HAP-1 (cell line): ENCODE measurements at regions not wholly inside any gene's neighbourhood (a gene's known extent, or its start where the extent isn't known, plus 50 kb on each side); places are given as distances from the start of the nearest gene placed in this dataset.
A peak's percentile ranks its signal among the peaks of the same experiment; 100 is the strongest.

Source experiments
- DNase-seq, 2 experiments: peaks; one replicate each; pipeline ENCODE4 v3.0.0-alpha.2; 2016 to 2020; ENCODE audit warnings: low spot score in 2 of 2
- H3K27me3 ChIP-seq: fragments of 250-450 bp; sonication (Bioruptor Pico); 2 replicates; pipeline ENCODE4 v1.5.1; 2020; ENCODE audit warnings: low read depth, mild to moderate bottlenecking, moderate library complexity
- H3K36me3 ChIP-seq: fragments of 250-450 bp; sonication (Bioruptor Pico); replicated peaks from 2 replicates; pipeline ENCODE4 v1.5.1; 2020; ENCODE audit warnings: mild to moderate bottlenecking
- H3K4me1 ChIP-seq: fragments of 250-450 bp; sonication (Bioruptor Pico); 2 replicates; pipeline ENCODE4 v1.5.1; 2020; ENCODE audit warnings: mild to moderate bottlenecking
- H3K4me3 ChIP-seq: fragments of 250-450 bp; sonication (Bioruptor Pico); 2 replicates; pipeline ENCODE4 v1.5.1; 2020; ENCODE audit warnings: mild to moderate bottlenecking, moderate library complexity
- H3K9me3 ChIP-seq: fragments of 250-450 bp; sonication (Bioruptor Pico); 2 replicates; pipeline ENCODE4 v1.5.1; 2020; ENCODE audit warnings: mild to moderate bottlenecking, moderate library complexity
- in situ Hi-C: fragments of 300-500 bp; cut with MboI; formaldehyde crosslinking; loops from 3 replicates; pipeline ENCODE4 v1.14.3; 2020; ENCODE audit warnings: low sequenced_read_pairs, inconsistent platforms, mixed read lengths

DNA sequence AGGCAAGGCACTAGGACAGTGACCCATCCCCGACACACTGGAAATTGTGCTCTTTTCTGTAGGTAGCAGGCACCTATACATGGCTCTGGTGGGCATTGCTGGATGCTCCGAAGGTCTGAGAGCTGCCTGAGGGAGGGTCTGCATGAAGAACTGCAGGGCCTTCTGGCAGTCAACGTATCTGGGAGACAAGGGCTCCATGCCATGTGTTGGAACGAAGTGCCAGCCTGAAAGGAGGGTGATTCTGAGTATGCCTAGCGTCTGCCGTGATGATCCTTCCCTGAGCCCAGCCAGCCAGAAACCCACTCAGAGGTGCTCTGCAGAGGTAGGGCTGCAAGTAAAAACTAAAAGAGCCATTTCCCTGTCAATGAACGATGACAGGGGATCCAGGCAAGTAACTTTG, 453.2 kb downstream of the MED10 start:
- Histone ChIP-seq H3K4me1 (no peaks in the 10 kb centered on the region), H3K36me3 (no peaks in the 10 kb centered on the region), H3K4me3 (no peak overlapping the region), H3K27me3 (no peaks in the 10 kb centered on the region), H3K9me3 (no peaks in the 10 kb centered on the region)
- in situ Hi-C loops = no loop called here
- DNase-seq = no peak

DNA sequence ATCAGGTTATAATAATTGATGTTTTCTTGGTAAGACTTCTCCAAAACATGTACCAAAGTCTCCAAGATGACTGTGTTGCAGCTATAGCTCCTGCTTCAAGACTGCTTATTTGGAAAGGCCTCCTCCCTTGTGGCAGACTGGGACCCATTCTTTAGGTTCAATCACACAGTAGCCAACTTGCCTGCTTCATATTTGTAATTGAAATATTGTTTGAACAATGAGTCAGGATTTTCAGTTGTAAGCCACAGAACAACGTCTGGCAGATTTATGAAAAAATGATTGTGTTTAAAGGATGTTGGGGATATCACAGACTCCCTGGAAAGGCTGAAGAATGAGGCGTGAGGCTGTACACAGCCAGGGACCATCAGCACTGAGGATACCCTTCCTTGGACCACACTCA, 458.9 kb downstream of the MED10 start:
- no peaks in the 10 kb centered on the region for H3K4me1 ChIP-seq
- DNase-seq = no peak
- in situ Hi-C loops = no loop called here
- no peaks in the 10 kb centered on the region for H3K9me3 ChIP-seq
- no peaks in the 10 kb centered on the region for H3K27me3 ChIP-seq
- H3K36me3 ChIP-seq = no peaks in the 10 kb centered on the region
- no peak overlapping the region for H3K4me3 ChIP-seq

DNA sequence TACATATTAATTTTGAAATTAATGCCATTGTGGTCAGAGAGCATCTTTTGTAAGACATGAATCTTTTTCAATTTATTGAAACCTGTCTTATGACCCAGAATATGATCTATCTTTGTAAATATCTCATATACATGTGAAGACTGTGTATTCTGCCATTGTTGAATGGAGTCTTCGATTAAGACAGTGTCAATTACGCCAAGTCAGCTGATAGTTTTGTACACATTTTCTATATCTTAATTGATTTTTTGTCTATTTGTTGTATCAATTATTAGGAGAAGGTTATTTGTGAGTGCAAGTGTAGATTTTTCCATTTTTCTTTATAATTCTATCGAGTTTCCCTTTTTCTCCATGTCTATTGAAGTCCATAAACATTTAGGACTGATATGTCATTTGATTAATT, 471.6 kb downstream of the MED10 start:
- DNase-seq = no peak
- no peaks in the 10 kb centered on the region for H3K4me1 ChIP-seq
- H3K36me3 ChIP-seq = no peaks in the 10 kb centered on the region
- H3K27me3 ChIP-seq = no peaks in the 10 kb centered on the region
- no peaks in the 10 kb centered on the region for H3K9me3 ChIP-seq
- in situ Hi-C loops = no loop called here
- H3K4me3 ChIP-seq = no peak overlapping the region

DNA sequence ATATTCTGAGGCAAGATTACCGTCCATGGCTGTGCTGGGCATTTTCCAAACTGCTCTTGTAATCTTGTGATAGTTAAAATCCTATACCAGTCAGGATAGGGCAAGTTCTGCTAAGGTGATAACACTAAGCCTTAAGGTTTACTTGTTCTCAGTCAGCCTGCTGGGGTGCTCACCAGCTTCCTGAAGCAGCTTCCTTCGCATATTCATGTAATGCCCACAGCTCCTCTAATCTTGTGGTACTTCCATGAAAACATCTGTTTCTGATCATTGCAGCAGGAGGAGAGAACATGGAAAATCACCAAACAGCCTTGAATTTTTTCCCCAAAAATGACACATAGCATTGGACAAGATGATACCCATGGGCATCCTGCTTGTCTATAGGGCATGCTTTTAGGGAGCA, 473.2 kb downstream of the MED10 start:
- no peak for DNase-seq
- Histone ChIP-seq H3K27me3 (no peaks in the 10 kb centered on the region), H3K4me1 (no peaks in the 10 kb centered on the region), H3K4me3 (no peak overlapping the region), H3K36me3 (no peaks in the 10 kb centered on the region), H3K9me3 (no peaks in the 10 kb centered on the region)
- in situ Hi-C loops = no loop called here

DNA sequence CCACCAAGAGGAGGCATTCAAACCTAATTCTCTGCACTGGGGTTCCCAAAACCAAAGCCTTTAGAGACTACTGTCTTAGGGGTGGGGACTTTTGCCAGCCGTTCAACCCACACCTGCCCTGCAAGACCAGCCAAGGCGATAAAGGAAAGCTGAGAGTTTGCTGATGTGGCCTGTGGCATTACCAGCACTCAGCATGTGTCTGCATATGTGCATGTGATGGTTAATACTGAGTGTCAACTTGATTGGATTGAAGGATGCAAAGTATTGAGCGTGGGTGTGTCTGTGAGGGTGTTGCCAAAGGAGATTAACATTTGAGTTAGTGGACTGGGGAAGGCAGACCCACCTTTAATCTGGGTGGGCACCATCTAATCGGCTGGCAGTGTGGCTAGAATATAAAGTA, 474.2 kb downstream of the MED10 start:
- no peak overlapping the region for H3K4me3 ChIP-seq
- no peak for DNase-seq
- H3K27me3 ChIP-seq = no peaks in the 10 kb centered on the region
- no peaks in the 10 kb centered on the region for H3K9me3 ChIP-seq
- in situ Hi-C loops = no loop called here
- H3K4me1 ChIP-seq = no peaks in the 10 kb centered on the region
- no peaks in the 10 kb centered on the region for H3K36me3 ChIP-seq

DNA sequence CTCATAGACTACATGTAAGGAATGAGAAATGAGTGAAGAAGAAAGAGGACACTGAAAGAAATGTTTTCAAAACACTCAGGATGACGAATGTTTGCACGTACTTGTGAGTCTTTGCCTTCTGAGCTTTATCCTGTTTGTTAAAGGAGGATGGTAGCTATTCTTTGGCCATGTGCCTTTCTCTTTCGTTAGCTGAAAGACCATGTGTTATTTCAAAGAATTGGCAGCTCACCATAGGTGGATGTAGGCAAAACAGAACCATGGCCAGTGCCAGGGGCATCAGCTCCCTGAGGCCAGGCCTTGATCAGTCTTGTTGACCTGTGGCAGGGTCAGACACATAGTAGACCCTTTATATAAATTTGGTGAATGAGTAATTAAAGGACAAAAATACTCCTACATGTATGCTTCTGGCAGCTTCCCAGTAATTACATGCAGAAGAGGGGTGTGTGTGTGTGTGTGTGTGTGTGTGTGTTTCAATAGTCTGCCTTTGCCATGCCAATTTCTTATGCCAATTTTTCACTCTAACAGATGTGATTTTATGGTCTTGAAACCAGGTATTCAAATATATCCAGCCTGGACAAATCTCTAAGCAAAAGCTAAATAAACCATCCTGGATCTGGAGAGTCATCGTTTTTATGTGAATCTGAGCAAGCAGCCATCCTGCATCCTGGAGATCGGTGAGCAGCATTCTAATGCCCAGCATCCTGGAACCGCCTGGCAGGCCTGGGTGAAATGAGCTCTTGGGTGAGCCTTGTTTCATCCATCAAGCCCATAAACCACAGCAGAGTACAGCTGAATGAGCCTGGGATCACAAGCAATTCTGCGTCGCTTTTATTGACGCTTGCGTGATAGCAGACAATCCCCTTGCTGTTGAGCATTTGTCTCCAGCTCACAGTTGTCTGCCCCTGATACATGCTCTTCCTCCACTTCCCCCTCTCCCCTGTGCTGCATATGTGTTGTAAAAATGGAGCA, 475.4 kb downstream of the MED10 start:
- Histone ChIP-seq H3K27me3 (no peaks in the 10 kb centered on the region), H3K4me1 (no peaks in the 10 kb centered on the region), H3K4me3 (no peak overlapping the region), H3K36me3 (no peaks in the 10 kb centered on the region), H3K9me3 (no peaks in the 10 kb centered on the region)
- no peak for DNase-seq
- in situ Hi-C loops = no loop called here

DNA sequence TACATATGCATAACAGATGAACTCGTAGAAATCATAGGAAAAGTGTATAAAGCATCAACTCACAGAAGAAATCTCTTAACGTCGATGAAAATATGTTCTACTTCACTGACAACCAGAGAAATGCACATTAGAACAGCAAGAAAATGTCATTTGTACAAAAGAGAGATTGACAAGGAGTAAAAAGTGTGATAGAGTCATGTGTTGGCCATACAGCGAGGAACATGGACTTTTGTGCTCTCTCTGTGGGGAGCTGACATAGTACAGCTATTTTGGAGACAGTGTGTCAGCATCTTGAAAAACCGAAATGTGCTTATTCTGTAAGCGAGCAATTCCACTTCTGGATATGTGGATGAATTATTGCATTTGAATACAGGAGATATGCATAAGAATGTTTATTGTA, 477.9 kb downstream of the ICE1 start:
- Histone ChIP-seq H3K27me3 (no peaks in the 10 kb centered on the region), H3K4me1 (no peaks in the 10 kb centered on the region), H3K9me3 (no peaks in the 10 kb centered on the region), H3K36me3 (no peaks in the 10 kb centered on the region), H3K4me3 (no peak overlapping the region)
- in situ Hi-C loops = no loop called here
- no peak for DNase-seq

DNA sequence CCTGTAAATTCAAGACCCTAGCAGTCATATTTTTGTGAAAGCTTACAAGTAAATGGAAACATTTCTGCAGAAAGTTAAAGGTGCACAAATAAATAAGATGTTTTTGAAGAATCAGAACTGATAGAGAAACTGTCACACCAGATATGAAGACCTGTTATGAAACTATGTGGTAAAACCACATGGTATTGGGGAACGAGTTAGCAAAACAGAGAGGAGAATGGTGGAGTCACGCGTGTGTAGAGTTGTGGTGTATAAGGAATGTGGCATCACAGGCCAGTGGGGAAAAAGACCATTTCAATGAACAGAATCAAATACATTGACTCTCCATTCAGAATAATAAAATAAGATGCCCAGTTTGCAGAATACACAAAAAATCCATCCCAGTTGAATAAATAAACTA, 477.2 kb downstream of the ICE1 start:
- no peaks in the 10 kb centered on the region for H3K27me3 ChIP-seq
- no peaks in the 10 kb centered on the region for H3K4me1 ChIP-seq
- in situ Hi-C loops = no loop called here
- no peak overlapping the region for H3K4me3 ChIP-seq
- DNase-seq = no peak
- H3K36me3 ChIP-seq = no peaks in the 10 kb centered on the region
- no peaks in the 10 kb centered on the region for H3K9me3 ChIP-seq

DNA sequence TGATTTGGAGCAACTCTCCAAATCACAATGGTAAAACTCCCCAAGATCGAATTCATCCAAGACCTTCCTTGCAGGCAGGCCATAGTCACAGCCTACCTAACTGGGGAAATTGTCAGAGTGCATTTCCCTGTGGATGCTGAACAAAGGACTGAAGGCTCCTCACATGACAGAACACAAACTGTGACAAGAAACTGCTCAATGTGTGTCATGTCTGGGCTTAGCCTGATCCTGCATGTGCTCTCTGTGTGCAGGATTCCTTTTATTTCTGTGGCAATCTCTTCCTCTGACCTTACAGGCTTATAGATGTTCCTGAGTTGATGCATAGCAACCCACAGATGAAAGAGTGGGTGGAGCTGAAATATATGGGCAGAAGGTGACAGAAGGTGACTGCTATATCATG, 465.8 kb downstream of the ICE1 start:
- no peaks in the 10 kb centered on the region for H3K9me3 ChIP-seq
- H3K27me3 ChIP-seq = no peaks in the 10 kb centered on the region
- no peaks in the 10 kb centered on the region for H3K36me3 ChIP-seq
- no peak for DNase-seq
- in situ Hi-C loops = no loop called here
- no peak overlapping the region for H3K4me3 ChIP-seq
- H3K4me1 ChIP-seq = no peaks in the 10 kb centered on the region

DNA sequence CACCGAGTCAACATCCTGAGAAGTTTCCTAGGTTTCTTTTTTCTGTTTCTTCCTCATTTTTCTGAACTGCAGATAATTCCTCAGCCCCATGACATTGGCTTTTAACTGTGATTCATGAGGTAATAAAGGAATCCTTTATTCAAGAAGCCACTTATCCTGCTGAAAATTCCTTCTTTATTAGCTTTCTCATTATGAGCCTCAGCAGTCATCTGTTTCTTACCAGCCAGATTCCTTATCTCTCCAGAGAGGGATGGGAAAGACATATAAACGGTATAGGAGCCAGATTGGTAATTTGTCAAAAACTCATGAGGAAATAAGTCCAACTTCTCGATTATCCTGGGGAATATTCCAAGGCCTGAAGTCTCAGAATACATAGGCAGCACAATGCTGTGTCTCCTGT, 465.4 kb downstream of the ICE1 start:
- Histone ChIP-seq H3K36me3 (no peaks in the 10 kb centered on the region), H3K4me3 (no peak overlapping the region), H3K4me1 (no peaks in the 10 kb centered on the region), H3K27me3 (no peaks in the 10 kb centered on the region), H3K9me3 (no peaks in the 10 kb centered on the region)
- in situ Hi-C loops = no loop called here
- DNase-seq = no peak

DNA sequence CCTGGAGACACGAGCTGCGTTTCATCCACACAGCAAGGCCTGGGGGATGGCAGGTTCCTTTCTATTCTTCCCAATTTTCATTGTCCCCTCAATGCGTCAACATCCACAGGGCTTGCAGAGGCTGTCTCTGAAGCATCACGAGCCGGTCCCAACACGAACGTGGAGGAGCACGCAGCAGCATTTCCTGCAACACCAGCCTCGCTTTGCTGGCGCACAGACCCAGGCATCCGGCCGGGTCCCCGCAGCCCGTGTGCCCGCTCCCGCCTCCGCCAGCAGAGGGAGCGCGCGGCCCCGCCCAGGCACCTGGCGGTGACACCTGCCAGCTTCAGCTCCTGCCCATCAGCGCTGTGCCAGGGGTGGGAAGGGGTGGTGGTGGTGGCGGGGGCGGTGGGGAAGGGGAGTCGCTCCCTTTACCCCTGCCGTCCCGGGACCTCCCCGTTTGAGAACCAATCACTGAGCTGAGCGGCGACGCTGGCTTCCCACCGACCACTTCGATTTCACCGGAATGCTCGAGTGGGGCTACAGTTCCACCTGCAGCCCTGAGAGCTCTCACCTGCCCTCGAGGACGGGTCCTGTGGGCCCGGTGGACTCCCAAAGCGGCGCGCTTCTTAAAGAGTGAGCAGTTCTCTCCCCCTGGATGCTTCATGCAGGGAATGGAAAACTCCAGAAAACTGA, 464.5 kb downstream of the ICE1 start:
- no peaks in the 10 kb centered on the region for H3K4me1 ChIP-seq
- no peaks in the 10 kb centered on the region for H3K27me3 ChIP-seq
- no peaks in the 10 kb centered on the region for H3K36me3 ChIP-seq
- in situ Hi-C loops = no loop called here
- H3K4me3 ChIP-seq = no peak overlapping the region
- DNase-seq = peak in 1 of 2 experiments; percentile 37
- H3K9me3 ChIP-seq = no peaks in the 10 kb centered on the region

DNA sequence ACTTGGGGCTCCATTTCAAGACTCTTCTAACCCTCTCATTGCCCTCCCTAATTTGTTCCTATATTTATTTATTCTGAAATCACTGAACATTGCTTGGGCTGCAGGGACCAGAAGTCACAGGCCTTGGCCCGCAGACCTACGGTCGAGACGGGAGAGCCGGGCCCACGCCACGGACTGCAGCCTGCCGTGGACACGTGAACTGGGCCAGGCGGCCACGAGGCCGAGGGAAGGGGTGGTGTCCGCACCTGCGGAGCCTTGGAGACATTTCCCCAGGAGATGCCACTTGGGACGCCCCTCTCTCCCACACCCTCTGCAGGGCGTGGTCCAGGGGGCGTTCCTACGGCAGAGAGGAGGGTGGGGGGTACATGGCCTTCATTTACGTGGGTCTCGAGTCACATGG, 463.9 kb downstream of the ICE1 start:
- no peak overlapping the region for H3K4me3 ChIP-seq
- H3K36me3 ChIP-seq = no peaks in the 10 kb centered on the region
- DNase-seq = no peak
- no peaks in the 10 kb centered on the region for H3K4me1 ChIP-seq
- no peaks in the 10 kb centered on the region for H3K27me3 ChIP-seq
- no peaks in the 10 kb centered on the region for H3K9me3 ChIP-seq
- in situ Hi-C loops = no loop called here

DNA sequence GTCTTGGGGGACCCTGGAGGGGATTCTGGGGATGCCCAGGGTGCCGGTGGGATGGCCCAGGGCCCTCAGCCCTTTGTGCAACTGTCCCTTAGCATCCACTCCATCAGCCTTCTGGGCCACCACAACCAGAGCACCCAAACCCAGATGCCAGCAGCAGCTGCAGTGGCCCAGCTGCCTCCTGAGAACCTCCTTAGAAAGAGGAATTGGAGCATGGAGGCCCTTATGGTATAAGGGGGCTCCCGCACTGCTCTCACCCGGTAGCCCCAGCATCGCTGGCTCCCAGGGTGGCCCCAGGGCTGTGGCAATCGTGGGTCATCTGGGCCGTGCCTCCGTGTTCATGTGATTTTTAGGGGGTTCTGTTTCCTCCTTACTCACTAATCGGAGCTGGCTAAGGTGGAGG, 463.3 kb downstream of the ICE1 start:
- in situ Hi-C loops = no loop called here
- H3K4me1 ChIP-seq = no peaks in the 10 kb centered on the region

DNA sequence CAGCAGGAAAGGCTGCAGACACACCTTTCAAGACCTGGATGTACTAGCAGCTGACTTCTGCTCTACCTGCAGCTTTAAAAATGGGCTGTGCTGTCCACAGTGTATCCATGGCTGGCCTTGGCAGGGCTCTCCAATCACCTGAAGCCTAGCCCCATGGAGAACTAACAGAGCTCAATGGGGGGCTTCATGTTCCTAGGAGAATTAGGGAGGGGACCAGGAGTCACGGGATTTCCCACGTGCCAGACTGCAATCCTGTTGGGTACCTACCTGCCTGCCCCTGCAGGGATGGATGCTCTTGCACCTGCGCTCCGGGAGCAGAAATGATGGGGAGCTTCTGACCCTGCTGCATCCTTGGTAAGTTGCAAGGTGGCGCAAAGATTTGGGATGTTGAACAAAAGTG, 462.1 kb downstream of the ICE1 start:
- in situ Hi-C loops = no loop called here
- H3K9me3 ChIP-seq = no peaks in the 10 kb centered on the region

More for the DNA sequence above, 463.3 kb downstream of the ICE1 start:
- Histone ChIP-seq H3K36me3 (no peaks in the 10 kb centered on the region), H3K27me3 (no peaks in the 10 kb centered on the region), H3K9me3 (no peaks in the 10 kb centered on the region), H3K4me3 (no peak overlapping the region)
- no peak for DNase-seq

More for the DNA sequence above, 462.1 kb downstream of the ICE1 start:
- H3K36me3 ChIP-seq = no peaks in the 10 kb centered on the region
- no peaks in the 10 kb centered on the region for H3K27me3 ChIP-seq
- no peak overlapping the region for H3K4me3 ChIP-seq
- H3K4me1 ChIP-seq = no peaks in the 10 kb centered on the region
- no peak for DNase-seq
